Spleen (tissue), 7 donors: ENCODE measurements at regions not wholly inside any gene's neighbourhood (a gene's known extent, or its start where the extent isn't known, plus 50 kb on each side); places are given as distances from the start of the nearest gene placed in this dataset.

ENCODE experiments used
- CTCF ChIP-seq, 11 experiments: fragments of 200-600 bp in 7 of 11; fragments of 450-650 bp in 4 of 11; sonication (generic) in 4 of 11; IDR thresholded peaks in 8 of 11; conservative IDR thresholded peaks in 3 of 11; 1 replicate in 7 of 11; 2 replicates in 4 of 11; pipeline versions ENCODE4 v1.4.0 to v1.8.0; 2016 to 2021; ENCODE audit warnings: antibody characterized with exemption in 11 of 11, inconsistent platforms in 4 of 11, mild to moderate bottlenecking in 1 of 11
- POLR2A ChIP-seq, 3 donors: fragments of 450-650 bp; IDR thresholded peaks; one replicate each; pipeline ENCODE4 v1.5.1; 2017; ENCODE audit warnings: antibody characterized with exemption in 3 of 3, mild to moderate bottlenecking in 1 of 3
- POLR2AphosphoS5 ChIP-seq, 3 donors: sonication (generic); formaldehyde crosslinking; IDR thresholded peaks; one replicate each; pipeline ENCODE4 v1.5.1; 2017; ENCODE audit warnings: antibody characterized with exemption in 3 of 3
- donor health status: DM: no; HTN: no; CAD: no; lungs with moderate emphysema.
- donor health status: DM: no; HTN: no; CAD: no.
- donor health status: DM: no; HTN: no; CAD: no.

DNA sequence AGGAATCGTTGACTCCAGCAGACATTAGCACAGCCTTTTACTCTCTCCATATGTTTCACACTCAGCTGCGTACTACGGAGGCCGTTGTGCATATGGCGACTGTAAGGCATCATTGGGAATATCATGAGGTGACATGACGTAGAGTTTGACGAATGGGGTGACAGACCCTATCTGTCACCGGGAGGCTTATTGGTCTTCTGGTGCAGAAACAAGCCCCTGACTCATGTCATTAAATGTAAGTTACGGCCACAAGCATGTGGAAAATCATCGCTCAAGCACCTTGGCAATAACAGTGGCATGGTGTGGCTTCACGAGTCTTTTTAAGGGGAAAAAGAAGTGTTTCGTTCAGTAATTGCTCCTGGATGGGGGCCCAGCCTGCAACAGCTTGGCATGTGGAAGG lies 115.2 kb upstream of the LRPAP1 start:
- TF ChIP-seq CTCF (IDR thresholded peaks at IDR 0.05 in 8 of 11, conservative IDR thresholded peaks at IDR 0.05 in 3 of 11) (no peak), POLR2A (IDR thresholded peaks at IDR 0.05) (no peak), POLR2AphosphoS5 (IDR thresholded peaks at IDR 0.05) (no peak)
